IPS-18a (cell line): ENCODE measurements at regions not wholly inside any gene's neighbourhood (a gene's known extent, or its start where the extent isn't known, plus 50 kb on each side); places are given as distances from the start of the nearest gene placed in this dataset.

Experiments
- H3K27ac ChIP-seq: one replicate; pipeline ENCODE4 v1.5.1; 2013; ENCODE audit warnings: low read length
- H3K27me3 ChIP-seq: one replicate; pipeline ENCODE4 v1.6.1; 2013; ENCODE audit warnings: mild to moderate bottlenecking, low read length; ENCODE audit not compliant: control insufficient read depth, insufficient read depth
- H3K36me3 ChIP-seq: one replicate; pipeline ENCODE4 v1.6.1; 2013; ENCODE audit warnings: low read depth, low read length; ENCODE audit not compliant: control insufficient read depth
- H3K4me1 ChIP-seq: one replicate; pipeline ENCODE4 v1.6.1; 2013; ENCODE audit warnings: low read depth, low read length; ENCODE audit not compliant: control insufficient read depth
- H3K4me3 ChIP-seq: one replicate; pipeline ENCODE4 v1.5.1; 2013; ENCODE audit warnings: low read length
- H3K9ac ChIP-seq: one replicate; pipeline ENCODE4 v1.6.1; 2013; ENCODE audit warnings: mild to moderate bottlenecking, low read length, moderate library complexity
- H3K9me3 ChIP-seq: one replicate; pipeline ENCODE4 v1.6.1; 2013; ENCODE audit warnings: low read depth, low read length; ENCODE audit not compliant: control insufficient read depth

DNA sequence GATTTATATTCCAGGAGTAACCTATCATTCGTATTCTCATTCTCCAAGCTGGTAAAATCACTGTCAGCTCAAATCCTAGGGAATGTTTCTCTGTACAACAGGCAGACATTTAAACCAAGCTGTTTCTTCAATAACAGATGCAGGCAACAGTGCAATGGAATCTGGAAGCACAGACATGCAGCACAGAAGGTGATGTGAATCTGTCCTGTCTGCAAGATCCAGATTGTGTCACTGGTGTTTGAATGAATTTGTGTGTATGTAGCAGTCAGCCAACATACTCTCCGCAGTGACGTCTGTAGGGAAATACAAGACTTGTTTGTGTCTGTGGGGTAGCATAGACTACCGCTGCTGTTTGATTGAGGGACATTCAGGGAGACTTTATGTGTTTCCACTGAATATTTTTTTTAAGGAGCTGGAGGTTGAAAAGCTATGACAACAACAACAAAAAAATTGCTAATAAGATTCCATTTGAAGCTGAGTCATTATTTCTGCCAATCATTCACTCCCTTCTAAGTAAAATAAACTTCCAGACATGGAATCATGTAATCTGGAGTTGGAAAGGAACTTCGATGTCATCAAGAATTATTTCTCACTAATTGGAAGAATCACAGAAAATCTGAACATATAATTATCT is 122.9 kb upstream of the MYO3A start:
- no peak overlapping the region for H3K27ac ChIP-seq
- no peak overlapping the region for H3K4me3 ChIP-seq
- H3K4me1 ChIP-seq = no peaks in the 10 kb centered on the region
- no peaks in the 10 kb centered on the region for H3K36me3 ChIP-seq
- no peak overlapping the region for H3K9ac ChIP-seq
- no peaks in the 10 kb centered on the region for H3K9me3 ChIP-seq
- H3K27me3 ChIP-seq = no peaks in the 10 kb centered on the region

DNA sequence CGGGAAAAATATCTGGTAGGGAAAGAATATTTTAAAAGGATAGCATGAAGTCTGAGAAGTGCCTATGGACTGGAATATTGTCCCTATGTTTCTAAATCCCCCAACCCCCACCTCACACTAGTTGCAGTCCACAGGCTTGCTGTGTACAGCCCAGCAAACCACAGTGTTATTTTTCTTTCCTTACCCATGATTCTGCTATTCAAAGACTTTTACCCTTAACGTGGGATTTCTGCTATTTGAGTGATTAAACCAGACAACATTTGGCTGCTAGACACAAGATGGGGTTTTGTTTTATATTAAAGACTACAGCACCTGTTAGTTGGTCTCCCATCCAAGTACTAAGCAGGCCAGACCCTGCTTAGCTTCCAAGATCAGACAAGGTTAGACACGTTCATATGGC is 120.5 kb upstream of the MYO3A start:
- no peaks in the 10 kb centered on the region for H3K36me3 ChIP-seq

DNA sequence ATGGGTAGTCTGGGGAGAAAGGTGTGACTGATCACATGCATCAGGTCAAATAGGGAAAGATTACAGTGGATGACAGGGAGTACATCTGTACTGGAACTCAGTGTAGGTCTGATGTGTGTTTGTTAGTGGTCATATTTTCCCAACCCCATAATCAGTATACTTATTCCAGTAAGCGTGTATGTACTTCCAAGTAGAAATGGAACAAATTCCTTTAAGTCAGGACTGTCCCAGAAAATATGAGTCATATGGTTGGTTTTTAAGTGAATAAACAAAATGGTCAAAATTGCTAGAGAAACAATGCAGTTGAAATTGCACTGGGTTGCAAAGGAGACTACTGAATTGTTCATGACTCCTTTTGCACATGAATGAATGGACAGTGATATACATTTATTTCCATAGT is 118.8 kb upstream of the MYO3A start:
- Histone ChIP-seq H3K9ac (no peak overlapping the region), H3K36me3 (no peaks in the 10 kb centered on the region), H3K4me1 (peaks cover 12% of the 10 kb centered on the region), H3K9me3 (no peaks in the 10 kb centered on the region), H3K27me3 (no peaks in the 10 kb centered on the region), H3K4me3 (no peak overlapping the region), H3K27ac (no peak overlapping the region)

More for the DNA sequence above, 120.5 kb upstream of the MYO3A start:
- no peak overlapping the region for H3K9ac ChIP-seq
- H3K4me1 ChIP-seq = peaks cover 7% of the 10 kb centered on the region
- no peak overlapping the region for H3K27ac ChIP-seq
- no peaks in the 10 kb centered on the region for H3K9me3 ChIP-seq
- no peaks in the 10 kb centered on the region for H3K27me3 ChIP-seq
- no peak overlapping the region for H3K4me3 ChIP-seq

DNA sequence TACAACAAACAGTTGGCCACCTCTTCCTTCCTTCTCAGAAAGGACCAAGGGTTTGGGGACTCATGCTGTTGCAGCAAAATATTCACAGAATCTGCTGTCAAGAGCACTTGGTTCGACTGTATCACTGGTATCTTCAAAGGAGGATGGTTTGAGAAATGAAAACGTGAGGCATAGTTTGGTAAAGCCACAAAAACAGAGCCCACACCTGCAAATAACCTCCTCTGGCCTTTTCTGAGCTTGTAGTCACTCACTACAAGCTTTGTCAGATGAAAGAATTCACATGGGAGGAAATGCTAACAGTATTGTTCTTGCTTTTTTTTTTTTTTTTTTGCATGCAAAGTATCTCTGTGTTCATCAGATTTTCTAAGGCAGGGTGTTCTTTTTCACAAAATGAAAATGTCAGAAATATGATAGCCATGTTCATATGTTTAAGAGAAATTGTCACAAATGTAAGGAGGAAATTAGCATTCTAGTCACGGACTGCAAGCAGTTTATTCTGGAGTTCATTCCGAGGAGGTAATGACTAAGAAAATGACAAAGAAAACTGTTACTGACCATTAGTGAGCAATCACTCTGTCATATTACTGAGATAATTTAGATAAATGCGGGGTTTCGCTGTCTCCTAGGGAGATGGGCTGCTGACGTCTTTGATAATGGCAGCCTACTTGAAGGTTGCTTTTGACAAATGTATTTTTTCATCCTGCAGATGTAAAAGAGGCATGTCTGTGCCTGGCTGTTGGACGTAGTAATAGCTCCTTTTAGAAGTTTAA is 117.8 kb upstream of the MYO3A start:
- H3K9ac ChIP-seq = no peak overlapping the region
- H3K4me3 ChIP-seq = no peak overlapping the region
- no peaks in the 10 kb centered on the region for H3K9me3 ChIP-seq
- H3K27me3 ChIP-seq = no peaks in the 10 kb centered on the region
- no peak overlapping the region for H3K27ac ChIP-seq
- peaks cover 12% of the 10 kb centered on the region for H3K4me1 ChIP-seq
- no peaks in the 10 kb centered on the region for H3K36me3 ChIP-seq

DNA sequence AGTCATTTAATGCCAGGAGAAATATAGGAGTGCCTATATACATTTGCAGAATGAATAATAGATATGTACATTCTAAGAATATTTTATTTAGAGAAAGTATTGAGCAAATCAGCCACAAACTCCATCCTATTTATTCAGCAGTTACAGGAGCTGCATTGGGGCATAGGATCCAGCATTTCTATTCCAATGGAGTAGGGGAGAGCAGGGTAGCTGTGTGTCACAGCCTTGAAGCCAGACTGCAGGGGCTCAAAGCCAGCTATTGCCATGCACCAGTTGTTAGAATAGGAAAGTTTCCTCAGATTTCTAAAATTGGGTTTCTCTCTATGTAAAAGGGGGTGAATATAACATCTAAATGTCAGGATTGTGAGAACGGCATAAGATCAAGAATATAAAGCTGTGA is 116.8 kb upstream of the MYO3A start:
- Histone ChIP-seq H3K27me3 (no peaks in the 10 kb centered on the region), H3K9ac (no peak overlapping the region), H3K4me3 (no peak overlapping the region), H3K36me3 (no peaks in the 10 kb centered on the region), H3K27ac (no peak overlapping the region), H3K4me1 (peaks cover 12% of the 10 kb centered on the region), H3K9me3 (no peaks in the 10 kb centered on the region)

DNA sequence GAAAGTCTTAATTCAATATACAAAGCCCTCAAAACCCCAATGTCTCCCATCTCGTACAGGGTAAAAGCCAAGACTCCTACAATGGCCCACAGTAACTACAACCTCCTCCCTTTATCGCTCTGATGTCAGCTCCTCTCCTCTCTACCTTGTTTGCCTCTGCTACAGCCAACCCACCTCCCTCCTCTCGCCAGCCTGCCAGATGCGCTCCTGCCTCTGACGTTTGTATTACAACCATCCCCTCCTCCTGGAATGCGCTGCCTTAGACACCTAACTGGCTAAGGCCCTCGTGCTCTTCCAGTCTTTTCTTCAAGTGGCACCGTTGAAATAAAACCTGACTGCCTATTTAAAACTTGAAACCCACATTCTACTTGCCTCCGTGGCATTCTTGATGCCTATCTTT is 115.3 kb upstream of the MYO3A start:
- no peaks in the 10 kb centered on the region for H3K36me3 ChIP-seq
- H3K27me3 ChIP-seq = no peaks in the 10 kb centered on the region
- no peak overlapping the region for H3K27ac ChIP-seq
- H3K4me1 ChIP-seq = peaks cover 12% of the 10 kb centered on the region
- H3K9ac ChIP-seq = no peak overlapping the region
- H3K9me3 ChIP-seq = no peaks in the 10 kb centered on the region
- no peak overlapping the region for H3K4me3 ChIP-seq

DNA sequence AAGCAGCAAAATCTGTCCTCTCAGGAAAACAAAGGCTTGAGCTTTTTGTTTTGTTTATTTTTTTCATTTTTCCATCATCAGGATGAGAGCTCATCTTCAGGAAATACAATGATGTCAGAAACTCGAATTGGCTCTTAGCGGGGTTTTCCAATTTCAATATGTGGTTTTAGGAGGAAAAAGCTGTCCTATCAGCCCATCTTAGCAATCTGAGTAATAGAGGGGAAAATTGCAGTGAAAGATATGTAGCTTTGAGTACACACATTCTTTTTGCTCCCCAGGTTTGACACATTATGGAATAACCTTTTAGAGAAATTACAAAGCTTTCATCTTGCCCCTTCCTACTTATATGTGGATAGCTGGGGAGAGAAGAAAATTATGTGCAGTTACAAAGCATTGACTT is 113.6 kb upstream of the MYO3A start:
- no peak overlapping the region for H3K27ac ChIP-seq
- H3K4me1 ChIP-seq = peaks cover 15% of the 10 kb centered on the region
- no peaks in the 10 kb centered on the region for H3K36me3 ChIP-seq
- no peaks in the 10 kb centered on the region for H3K9me3 ChIP-seq
- no peaks in the 10 kb centered on the region for H3K27me3 ChIP-seq
- no peak overlapping the region for H3K4me3 ChIP-seq
- H3K9ac ChIP-seq = no peak overlapping the region

DNA sequence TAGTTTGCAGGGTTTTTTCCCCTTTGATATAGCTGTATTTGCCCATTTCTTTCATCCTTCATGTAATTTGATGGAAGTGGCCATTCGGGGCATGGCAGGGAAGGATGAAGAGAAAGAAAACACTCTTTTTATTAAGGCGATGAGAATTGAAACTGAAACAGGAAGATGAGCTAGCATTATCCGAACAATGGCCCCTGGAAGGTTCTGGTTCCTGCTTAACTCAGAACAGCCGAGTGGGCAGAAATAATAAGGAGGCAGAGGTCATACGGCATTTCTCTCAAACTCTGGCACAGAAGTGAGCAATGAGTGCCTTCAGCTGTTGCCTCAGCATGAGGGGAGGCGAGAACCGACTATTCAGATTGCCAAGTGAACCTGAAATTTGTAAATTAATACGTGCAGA is 113.2 kb upstream of the MYO3A start:
- peaks cover 15% of the 10 kb centered on the region for H3K4me1 ChIP-seq
- no peak overlapping the region for H3K27ac ChIP-seq
- H3K4me3 ChIP-seq = no peak overlapping the region
- no peaks in the 10 kb centered on the region for H3K36me3 ChIP-seq
- no peaks in the 10 kb centered on the region for H3K27me3 ChIP-seq
- no peaks in the 10 kb centered on the region for H3K9me3 ChIP-seq
- H3K9ac ChIP-seq = no peak overlapping the region

DNA sequence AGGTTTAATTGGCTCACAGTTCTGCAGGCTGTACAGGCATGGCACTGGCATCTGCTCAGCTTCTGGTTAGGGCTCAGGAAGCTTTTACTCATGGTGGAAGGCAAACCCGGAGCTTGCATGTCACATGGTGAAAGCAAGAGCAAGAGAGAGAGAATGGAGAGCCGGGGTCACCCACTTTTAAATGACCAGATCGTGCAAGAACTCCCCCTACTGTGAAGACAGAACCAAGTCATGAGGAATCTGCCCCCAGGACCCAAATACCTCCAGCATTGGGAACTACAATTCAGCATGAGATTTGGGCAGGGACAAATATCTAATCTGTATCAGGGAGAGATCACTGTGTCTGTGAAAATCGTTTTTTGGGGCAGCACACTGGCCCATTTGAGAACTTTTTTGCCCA is 110.0 kb upstream of the MYO3A start:
- no peak overlapping the region for H3K9ac ChIP-seq
- H3K4me1 ChIP-seq = peaks cover 4% of the 10 kb centered on the region
- H3K27ac ChIP-seq = no peak overlapping the region
- no peaks in the 10 kb centered on the region for H3K36me3 ChIP-seq
- H3K9me3 ChIP-seq = no peaks in the 10 kb centered on the region
- no peaks in the 10 kb centered on the region for H3K27me3 ChIP-seq
- no peak overlapping the region for H3K4me3 ChIP-seq

DNA sequence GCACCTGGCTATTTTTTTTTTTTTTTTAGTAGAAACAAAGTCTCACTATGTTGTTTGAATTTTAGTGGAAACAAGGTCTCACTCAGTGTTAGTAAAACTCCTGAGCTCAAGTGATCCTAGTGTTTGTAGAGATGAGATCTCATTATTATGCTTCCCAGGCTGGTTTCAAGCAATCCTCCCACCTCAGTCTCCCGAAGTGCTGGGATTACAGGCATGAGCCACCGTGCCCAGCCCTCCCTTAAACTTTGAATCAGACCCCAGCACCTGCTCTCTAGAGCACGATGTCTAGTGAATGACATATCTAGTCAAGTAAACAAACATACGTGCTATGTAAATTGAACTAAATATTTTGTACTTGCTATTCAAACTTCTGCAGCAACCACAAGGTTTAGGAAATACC is 105.6 kb upstream of the MYO3A start:
- peaks cover 3% of the 10 kb centered on the region for H3K4me1 ChIP-seq
- H3K36me3 ChIP-seq = no peaks in the 10 kb centered on the region
- H3K27ac ChIP-seq = no peak overlapping the region

DNA sequence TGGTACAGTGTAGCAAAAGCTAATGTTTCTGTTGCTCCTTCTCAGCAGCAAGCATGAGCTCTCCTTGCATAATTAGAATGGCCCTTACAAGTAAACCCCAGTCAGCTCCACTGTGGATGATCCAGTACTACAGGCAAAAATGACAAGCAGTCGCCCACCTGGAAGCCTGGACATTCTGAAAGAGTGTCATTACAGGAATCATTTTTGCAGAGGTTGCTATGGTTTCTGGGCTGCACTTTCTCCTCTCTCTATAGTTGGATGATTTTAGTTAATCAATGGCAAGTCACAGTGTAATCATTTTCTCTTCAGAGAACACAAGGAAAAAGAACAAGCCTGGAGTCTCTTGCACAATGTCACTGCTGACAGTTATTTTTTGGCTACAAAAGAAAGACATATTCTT is 102.9 kb upstream of the MYO3A start:
- no peaks in the 10 kb centered on the region for H3K27me3 ChIP-seq
- H3K27ac ChIP-seq = no peak overlapping the region
- no peaks in the 10 kb centered on the region for H3K4me1 ChIP-seq
- no peak overlapping the region for H3K4me3 ChIP-seq
- no peak overlapping the region for H3K9ac ChIP-seq
- no peaks in the 10 kb centered on the region for H3K36me3 ChIP-seq
- H3K9me3 ChIP-seq = no peaks in the 10 kb centered on the region

More for the DNA sequence above, 105.6 kb upstream of the MYO3A start:
- H3K9ac ChIP-seq = no peak overlapping the region
- no peaks in the 10 kb centered on the region for H3K9me3 ChIP-seq
- H3K27me3 ChIP-seq = no peaks in the 10 kb centered on the region
- H3K4me3 ChIP-seq = no peak overlapping the region

DNA sequence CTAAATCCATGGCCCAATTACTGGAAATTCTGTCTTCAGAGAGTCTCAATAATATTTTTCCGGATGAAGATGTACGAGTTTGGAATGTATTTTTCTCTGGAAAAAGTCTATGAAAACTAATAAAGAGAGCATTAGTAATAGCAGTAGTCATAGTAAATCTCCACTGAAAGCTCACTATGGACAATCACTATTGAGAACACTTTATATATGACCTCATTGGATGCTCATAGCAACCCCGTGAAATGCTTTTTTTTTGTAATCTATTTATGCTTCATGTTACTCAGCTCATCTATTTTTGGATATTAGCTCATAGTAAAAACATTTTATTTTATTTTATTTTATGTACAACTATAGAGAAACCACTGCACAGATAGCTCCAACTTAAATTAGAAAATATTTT is 94.3 kb upstream of the MYO3A start:
- H3K9ac ChIP-seq = no peak overlapping the region
- H3K36me3 ChIP-seq = no peaks in the 10 kb centered on the region
- no peaks in the 10 kb centered on the region for H3K4me1 ChIP-seq
- no peaks in the 10 kb centered on the region for H3K27me3 ChIP-seq
- no peak overlapping the region for H3K27ac ChIP-seq
- no peaks in the 10 kb centered on the region for H3K9me3 ChIP-seq
- H3K4me3 ChIP-seq = no peak overlapping the region
